Fibroblast of skin of left quadriceps (primary cell): ENCODE measurements at regions not wholly inside any gene's neighbourhood (a gene's known extent, or its start where the extent isn't known, plus 50 kb on each side); places are given as distances from the start of the nearest gene placed in this dataset.
"Not testable (repeated sequence)": the region's sequence is repeated elsewhere in the genome, so short reads cannot be mapped to it uniquely, and the experiment has no call there.

Experiments
- DNase-seq, 2 experiments: peaks; one replicate each; pipeline ENCODE4 v3.0.0-alpha.2; 2013; ENCODE audit warnings: low read depth in 2 of 2

DNA sequence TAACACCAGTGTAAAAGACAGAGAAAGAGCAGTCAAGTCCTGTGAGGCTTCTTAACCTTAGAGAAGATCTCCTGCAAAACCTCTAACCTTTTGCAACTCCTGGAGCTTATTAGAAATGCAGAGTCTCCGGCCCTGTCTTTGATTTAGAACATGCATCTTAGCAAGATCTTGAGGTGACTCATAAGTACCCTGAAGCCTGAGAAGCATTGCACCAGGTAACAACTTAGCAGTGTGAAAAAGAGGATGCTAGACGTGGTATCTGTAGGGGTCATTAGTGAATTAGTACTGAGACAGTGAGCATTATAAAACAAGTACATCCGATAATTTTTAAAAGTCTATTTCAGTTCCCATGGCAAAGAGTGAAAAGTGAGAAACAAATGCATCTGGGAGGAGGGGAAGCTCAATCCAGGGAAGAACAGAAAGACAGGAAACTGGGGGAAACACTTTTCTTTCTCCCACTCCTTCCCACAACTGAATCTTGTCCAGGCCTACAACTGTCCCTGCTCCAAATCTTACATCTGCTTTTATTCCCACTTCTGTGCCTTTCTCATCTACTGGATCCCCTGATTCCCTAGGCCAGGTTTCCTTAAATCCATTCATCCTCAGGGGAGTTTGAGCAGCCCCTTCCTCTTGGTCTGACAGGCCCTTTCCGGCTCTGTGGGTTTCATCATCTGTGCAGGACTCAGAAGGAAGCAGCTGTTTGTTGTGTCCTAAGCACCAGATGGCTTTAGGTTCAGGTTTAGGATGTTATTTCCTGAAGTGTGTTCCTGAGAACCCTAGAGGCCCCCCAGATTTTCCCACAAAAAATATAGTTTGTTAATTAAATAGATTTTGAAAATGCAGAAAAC lies 128.1 kb upstream of the IL12A start:
- DNase-seq = no peak

DNA sequence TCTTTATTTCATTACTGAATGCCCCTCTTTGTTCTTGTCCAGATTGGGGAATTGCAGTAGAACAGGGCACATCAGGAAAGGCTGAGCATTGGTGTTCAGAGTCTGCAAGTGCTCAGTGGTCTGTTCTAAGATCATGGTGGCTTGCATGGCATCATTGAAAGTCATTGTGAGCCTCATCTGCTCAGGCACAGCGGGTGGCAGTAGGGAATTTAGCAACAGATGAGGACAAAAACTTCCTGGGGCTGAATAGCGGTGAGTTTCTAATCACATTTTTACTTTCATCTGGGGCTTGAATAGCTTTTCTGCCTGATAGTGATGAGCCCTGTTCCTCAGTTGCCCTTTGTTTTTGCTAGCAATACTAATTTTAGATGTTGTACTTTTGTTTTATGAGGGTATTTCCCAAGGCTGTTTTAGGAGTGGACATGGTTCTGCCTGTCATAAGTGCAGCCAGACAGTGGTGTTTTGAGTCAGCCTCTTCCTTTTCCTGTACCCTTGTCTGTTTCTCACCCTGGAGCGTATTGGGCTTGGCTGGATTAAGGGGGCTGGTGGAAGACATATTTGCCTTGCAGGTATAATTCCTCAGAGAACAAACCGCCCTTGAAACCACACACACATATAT lies 127.2 kb upstream of the IL12A start:
- DNase-seq = no peak

DNA sequence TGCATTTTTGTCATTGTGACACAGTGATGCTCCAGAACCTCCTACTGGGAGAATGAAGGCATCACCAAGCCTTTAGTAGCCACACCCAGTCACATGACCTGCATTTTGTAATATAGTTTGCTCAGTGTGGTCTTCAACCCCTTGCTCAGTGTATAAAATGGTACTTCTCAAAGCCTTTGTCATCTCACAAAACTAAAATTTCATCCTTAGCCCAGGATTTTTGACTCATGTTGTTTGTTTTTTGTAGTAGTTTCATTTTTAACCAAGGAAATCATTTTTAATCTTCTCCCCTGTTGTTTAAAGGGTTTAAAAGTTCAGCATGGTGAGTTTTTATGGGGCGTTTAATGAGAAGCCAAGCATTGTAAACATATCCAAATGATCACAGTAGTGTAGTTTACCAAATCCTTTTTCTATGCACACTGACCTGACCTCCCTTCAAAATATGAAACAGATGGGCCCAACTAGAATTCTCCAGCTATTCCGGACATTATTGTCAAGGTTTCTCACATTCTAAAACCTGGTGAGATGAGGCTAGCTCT lies 123.5 kb upstream of the IL12A start:
- DNase-seq = no peak

DNA sequence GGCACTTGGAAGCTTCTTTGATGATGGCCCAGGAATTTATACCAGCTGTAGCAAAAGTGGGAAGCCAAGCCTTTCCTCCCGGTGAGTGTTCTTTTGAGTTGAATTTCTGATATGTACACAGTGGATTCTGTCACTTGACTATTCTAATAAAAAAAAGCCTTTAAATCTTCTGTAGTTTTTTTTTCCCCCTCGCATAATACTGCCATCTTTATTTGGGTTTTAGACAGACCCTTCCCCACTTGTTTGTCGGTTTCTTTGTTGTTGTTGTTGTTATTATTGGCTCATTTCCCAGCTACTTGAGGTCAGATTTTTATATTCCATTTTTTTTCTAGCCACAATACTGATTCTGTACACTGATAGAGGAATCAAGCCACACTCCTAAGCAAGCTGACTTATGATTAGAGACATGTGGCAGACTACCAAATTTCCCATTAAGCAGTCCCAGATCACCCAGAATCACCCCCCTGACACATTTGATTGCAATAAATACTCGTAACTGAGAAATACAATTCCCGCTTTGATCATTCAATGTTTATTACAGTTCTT lies 122.4 kb upstream of the IL12A start:
- DNase-seq = no peak

DNA sequence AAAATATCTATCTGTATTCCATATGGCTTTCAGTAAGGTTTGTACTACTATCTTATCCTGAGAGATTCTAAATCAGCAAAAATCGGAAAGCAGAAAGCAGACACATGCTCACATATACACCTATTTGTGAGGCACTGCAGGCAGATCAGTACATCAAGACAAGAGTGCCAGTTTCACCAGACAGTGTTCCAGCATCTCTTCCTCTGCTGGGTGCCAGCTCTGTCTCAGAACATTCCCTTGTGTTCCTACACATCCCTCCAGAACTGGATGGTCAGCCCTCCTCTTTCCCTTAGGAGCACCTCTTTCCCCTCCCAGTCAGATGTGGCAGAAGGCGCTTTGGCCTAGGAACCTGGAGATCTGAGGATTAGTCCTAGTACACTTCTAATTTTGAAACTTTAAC lies 121.3 kb upstream of the IL12A start:
- no peak for DNase-seq

DNA sequence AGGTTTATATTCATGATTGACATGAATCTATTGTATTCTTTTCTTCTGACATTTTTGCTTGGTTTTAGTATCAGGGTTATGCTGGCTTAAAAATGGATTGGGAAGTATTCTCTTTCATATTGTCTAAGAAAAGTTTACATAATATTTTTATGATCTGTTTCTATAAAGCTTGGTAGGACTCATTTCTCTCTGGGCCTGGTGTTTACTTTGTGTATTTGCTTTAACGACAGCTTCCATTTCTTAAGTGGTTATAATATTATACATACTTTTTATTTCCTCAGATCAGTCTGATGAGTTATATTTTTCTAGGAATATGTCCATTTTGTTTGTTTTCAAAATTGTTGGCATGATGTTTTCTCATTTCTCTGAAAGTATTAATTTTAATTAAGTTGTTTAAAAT lies 117.9 kb upstream of the IL12A start:
- DNase-seq = no peak

DNA sequence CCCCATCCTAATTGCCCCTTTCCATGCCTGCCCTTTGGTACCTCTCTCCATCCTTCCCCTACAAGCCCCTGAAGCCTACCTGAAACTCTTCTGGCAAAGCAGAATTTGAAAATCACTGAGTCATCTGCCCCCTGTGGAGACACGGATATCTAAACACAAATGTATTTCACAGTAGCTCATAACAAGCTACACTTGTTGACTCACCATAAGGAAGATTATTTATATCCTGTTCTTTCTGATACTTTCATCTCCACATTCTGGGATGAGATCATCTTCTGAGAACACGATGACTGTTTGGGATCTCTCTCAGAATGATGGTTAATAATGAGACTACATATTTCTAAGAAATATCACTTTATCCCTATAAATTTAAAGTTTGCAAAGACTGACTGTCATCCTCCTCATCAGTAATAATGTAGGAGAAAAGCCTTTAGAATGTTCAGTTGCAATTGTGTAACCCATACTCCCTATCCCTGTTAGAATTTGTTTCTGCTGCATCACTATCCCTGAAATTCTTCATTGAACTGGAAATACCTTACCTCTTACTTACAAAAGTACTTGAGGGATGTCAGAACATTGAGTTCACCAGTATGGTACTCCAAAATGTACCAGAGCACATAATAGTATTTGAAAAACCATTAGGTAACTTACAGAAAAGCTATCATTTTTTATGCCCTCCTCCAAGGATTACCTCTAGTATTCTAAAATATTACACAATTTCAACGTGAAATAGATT lies 116.1 kb upstream of the IL12A start:
- peak; percentile 93 for DNase-seq

DNA sequence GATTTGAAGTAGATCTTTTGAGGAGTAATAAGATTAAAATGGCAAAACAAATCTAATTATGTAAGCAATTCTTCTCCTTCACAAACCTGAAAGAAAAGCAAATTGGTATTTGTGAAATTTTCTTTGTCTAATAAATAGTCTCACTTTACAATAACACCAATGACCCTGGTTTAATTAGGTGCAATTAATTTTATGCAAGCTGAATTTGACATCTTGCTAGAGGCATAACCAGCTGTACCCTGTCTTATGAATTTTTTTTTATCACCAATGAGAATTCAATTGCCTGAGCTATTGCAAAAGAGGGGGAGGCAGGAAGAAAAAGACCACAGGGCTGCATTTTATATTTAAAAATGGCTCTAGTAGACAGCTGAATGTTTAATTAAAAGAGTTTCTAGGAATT lies 113.5 kb upstream of the IL12A start:
- DNase-seq = no peak

DNA sequence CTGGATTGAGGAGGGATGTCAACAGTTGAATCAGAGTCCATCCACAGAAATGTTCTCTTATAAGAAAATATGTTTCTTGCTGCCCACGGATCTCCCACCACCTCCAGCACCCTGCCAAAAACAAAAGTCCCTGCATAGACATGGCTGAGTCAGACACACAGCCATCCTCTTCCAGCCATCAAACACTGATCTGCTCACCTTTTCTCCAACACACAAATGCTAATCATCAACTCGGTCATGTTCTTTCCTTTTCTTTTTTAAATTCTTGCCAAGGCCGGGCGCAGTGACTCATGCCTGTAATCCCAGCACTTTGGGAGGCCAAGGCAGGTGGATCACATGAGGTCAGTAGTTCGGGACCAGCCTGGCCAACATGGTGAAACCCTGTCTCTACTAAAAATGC lies 110.7 kb upstream of the IL12A start:
- no peak for DNase-seq

DNA sequence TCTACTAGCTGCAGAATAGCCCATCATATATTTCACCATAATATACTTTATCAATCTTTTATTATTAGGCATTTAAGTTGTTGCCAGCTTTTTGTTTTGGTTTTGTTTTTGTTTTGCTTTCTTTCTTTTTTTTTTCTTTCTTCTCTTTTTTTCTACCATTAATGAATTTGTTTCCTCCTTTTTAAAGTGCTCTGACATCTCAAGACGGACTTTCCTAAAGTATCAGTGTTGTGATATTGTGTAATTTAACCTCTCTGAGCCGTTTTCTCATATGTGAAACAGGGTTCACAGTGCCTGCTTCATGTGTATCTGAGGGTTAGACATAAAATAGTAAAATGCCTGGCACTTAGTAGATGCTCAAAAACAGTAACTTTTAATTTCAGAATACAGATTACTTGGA lies 109.5 kb upstream of the IL12A start:
- DNase-seq = no peak

DNA sequence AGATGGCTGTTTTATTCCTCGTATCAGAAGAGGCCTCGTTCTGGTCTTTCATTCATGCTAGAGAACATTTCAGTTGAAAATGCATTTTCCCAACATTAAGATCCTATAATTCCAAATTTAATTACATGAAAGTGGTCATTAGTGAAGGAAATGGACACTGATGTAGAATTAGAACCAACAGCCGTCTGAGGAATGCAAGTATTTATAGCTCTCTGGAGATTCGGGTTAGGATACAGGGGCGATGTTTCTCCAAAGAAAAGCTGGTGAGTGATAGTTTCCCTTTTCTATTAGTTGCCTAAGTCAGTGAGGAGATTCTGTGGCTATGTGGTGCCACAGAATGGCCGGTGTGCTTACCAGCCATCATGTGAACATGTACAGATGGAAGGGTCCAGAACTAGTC lies 109.0 kb upstream of the IL12A start:
- DNase-seq = no peak

DNA sequence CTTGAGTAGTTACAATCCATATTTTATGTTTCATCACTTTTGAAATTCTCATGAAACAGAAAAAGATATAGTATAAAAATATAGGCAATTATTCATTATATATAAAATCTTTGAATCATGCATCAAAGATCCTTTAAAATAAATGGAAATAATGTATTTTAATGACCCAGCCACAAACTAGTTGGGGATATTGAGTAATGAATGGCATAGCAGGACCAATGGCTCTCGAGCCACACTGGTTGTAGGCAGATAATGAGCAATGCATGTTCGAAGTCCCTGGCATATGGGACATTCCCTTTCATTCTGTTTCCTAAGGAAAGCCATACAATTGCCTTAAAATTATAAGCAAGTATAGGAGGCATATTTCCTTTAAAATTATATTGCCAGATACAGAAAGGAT lies 107.4 kb upstream of the IL12A start:
- DNase-seq = no peak

DNA sequence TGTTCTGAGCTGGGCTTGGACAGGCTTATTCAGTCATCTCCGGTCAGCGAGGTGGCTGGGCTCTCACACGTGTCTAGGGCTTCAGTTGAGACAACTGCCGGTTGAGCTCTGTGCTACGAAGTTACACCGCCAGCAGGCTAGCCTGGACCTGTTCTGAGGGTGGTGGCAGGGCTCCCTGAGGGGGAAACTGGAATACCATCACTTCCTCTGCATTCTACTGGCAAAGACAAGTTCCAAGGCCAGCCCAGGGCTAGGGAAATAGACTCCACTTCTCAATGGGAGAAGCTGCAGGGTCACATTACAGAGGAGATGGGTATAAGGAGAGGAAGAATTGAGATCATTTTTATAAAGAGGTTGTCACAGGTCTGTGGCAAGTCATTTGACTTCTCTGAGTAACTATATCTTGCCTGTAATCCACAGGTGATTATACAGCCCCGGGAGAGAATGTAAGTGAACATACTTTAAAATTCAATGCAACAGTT lies 106.8 kb upstream of the IL12A start:
- DNase-seq = no peak

DNA sequence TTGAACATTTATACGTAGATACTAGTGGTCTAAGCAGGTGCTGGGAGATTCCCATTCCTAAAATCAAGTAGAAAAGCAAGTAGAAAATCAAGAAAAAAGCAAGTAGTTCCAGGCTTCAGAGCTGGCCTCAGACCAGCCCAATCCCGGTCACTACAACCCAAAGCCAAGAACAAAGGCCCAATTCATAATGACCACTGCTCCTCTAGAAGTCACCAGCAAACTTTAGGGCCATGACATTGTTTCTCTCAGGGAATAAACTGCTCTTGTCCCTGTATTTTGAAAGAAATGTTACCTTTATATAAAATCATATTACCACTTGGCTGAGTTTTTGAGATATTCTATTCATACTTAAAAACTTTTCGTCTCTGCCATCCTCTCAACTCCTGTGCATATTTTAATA lies 106.3 kb upstream of the IL12A start:
- DNase-seq = no peak

DNA sequence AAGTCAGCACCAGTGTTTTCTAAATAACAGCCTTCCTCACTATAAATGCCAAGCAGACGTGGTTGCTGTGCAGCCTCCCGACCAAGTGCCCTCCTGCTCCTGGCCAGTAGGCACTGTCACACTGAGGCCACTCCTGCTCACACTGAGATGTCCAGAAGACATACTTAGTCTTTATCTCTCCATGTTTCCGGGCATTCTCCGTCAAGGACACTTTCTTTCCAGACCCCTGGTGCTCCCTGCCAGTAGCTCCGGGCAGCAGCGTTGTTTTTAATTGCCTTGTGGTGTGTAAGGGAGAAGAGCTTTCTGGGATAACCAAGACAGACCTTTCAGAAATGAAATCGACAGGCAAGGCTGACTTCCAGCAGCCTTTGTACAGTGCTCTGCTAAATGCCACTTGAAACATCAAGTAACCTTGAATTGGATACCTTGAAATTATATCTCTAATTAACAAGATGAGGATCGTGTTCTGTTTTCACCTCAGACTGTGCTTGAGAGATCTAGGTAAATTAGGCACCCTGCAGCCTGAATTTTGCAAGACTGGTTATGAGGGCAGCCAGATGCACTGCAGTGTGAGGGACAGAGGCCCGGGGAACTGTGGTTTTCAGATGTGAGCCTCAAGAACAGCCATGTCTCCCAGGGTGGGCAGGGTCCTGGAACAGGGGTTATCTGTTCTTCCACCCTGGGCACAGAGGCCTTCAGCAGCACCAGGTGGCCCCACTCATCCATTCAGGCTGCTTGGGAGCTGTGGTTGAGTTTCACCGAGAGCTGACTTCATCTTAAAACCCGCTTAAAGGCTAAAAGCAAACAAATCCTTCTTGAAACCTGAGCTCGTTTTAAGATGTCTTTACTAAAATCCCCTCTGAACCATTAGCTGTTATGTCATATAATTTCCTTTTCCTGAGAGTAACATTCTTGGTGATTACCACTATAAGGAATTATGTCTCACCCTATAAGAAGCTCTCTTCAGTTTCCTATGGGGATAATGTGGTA lies 105.5 kb upstream of the IL12A start:
- peak; percentile 69 to 76 for DNase-seq

DNA sequence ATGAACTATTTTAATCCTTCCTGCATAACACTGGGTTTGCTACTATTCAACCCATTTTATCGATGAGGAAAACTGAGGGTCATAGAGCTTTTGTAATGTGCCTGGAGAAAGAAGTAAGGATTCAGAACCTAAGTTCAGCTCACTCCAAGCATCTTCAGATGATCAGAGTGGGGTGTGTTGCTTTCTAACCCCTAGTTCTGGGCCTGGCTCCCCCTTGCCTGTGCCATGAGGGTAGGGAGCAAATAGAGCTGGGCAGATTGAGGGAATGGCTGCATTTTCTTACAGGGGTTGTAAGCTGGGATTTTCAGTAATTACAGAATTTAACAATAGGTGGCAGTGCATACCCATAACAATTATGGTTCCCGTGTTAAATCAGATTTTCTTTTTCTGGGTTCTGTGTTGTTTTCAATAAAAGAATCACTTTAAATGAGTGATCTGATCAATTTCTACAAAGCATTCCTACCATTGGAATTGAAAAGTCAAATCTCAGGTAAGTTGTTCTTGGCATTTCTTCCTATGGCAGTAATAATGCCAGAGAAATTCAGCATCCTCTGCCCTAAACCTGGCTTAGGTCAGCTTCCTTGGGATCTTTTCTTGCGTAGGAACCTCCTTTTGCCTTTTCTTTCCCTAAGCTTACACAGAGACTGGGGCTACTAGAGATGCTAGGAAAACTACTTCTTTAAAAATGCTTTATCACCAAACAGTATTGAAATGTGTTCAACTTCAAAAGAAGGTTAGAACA lies 103.8 kb upstream of the IL12A start:
- no peak for DNase-seq

DNA sequence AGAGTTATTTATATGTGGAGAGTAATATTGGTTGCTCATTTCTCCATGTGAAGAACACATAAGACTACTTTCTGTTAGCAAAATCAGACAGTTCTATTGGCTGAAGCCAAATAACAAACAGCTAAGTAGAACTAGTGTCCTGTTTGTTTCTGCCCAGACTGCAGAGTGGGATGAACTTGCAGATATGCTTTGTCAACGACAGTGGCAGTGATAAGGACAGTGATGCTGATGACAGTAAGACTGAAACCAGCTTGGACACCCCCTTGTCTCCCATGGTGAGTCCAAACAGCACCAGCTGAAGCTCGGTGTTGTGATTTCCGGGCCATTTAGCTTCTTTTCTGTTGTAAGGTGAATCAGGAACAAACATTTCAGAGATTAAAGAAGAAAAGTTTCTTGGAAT lies 102.6 kb upstream of the IL12A start:
- no peak for DNase-seq

DNA sequence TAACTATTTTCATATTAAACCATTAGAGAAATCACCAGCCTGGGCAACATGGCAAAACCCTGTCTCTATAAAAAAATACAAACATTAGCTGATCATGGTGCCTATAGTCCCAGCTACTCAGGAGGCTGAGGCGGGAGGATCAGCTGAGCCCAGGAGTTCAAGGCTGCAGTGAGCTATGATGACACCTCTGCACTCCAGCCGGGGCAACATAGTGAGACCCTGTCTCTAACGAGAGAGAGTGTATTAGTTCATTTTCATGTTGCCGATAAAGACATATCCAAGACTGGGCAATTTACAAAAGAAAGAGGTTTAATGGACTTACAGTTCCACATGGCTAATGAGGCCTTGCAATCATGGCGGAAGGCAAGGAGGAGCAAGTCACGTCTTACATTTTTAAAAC lies 102.1 kb upstream of the IL12A start:
- DNase-seq = not testable (repeated sequence)

DNA sequence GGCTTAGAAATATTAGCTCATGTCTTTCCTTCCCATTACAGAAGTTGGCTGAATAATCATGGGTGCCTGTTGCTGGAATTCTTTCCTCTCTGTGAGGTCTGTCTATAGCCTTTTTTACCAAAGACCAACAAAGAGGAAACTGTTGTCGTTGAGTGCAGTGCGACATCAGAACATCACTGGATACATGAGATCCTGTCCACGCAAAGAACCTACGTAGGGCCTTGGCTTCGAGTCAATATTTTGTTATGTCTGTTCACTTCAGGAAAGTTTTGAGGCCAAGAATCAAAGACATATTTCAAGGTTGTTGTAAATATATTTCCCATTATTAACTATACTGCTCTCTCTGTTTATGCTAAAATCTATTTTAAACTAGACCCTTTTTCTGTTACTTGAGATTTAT lies 101.5 kb upstream of the IL12A start:
- DNase-seq = no peak

DNA sequence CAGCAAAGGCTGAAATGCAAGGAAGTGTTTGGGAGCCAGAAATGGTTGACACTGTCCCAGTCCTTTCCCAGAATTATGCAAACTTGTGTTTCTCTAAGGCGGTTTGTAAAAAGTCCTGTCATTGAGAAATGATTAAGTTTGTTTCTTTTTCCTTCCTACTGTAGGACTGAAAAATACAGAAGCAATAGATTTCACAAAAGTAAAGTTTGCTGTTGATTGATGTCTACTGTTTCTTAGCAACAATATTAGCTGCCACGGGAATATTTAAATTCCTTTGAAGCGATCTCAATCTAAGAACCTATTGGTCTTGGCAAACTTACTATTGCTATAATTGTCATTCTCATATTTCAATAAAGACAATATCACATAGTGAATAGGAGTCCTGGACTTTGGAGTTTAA lies 100.7 kb upstream of the IL12A start:
- no peak for DNase-seq
